IPS-18a (cell line): ENCODE measurements at regions not wholly inside any gene's neighbourhood (a gene's known extent, or its start where the extent isn't known, plus 50 kb on each side); places are given as distances from the start of the nearest gene placed in this dataset.

Experiments used
- H3K27ac ChIP-seq: one replicate; pipeline ENCODE4 v1.5.1; 2013; ENCODE audit warnings: low read length
- H3K27me3 ChIP-seq: one replicate; pipeline ENCODE4 v1.6.1; 2013; ENCODE audit warnings: mild to moderate bottlenecking, low read length; ENCODE audit not compliant: control insufficient read depth, insufficient read depth
- H3K36me3 ChIP-seq: one replicate; pipeline ENCODE4 v1.6.1; 2013; ENCODE audit warnings: low read depth, low read length; ENCODE audit not compliant: control insufficient read depth
- H3K4me1 ChIP-seq: one replicate; pipeline ENCODE4 v1.6.1; 2013; ENCODE audit warnings: low read depth, low read length; ENCODE audit not compliant: control insufficient read depth
- H3K4me3 ChIP-seq: one replicate; pipeline ENCODE4 v1.5.1; 2013; ENCODE audit warnings: low read length
- H3K9ac ChIP-seq: one replicate; pipeline ENCODE4 v1.6.1; 2013; ENCODE audit warnings: mild to moderate bottlenecking, low read length, moderate library complexity
- H3K9me3 ChIP-seq: one replicate; pipeline ENCODE4 v1.6.1; 2013; ENCODE audit warnings: low read depth, low read length; ENCODE audit not compliant: control insufficient read depth

DNA sequence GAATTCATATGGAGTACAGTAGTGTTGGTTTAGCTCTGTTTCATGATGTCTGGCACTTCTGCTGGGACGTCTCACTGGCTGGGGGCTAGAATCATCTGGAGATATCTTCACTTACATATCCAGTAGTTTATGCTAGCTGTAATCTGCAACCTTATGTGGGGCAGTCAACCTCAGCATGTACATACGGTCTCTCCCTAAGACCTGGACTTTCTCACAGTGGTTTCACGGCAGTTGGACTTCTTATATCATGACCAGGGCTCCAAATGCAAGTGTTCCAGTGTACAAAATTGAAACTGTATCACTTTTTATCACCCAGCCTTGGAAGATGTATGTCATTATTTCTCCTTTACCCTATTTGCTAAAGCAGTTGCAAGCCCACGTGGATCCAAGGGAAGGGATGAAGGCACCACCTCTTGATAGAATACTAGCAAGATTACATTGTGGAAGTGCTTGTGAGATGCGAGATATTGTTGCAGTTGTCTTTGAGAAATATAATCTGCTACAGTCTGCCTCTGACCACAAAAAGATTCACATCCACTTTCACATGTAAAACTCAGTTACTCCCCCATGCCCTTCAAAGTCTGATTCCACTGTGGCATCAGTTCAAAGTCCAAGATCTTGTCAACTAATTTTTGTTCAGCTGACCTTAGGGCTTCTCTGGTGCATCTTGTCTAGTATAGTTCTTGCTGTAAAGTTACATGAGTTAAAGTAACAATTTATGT lies 316.6 kb upstream of the NCAM1 start:
- Histone ChIP-seq H3K4me1 (no peaks in the 10 kb centered on the region), H3K4me3 (no peak overlapping the region), H3K36me3 (no peaks in the 10 kb centered on the region), H3K27ac (no peak overlapping the region), H3K27me3 (no peaks in the 10 kb centered on the region), H3K9ac (no peak overlapping the region), H3K9me3 (peaks cover 5% of the 10 kb centered on the region)

GRCh38 chr11:112649856-112650255 lies 311.4 kb upstream of the NCAM1 start:
- Histone ChIP-seq H3K27ac (no peak overlapping the region), H3K27me3 (no peaks in the 10 kb centered on the region), H3K9ac (no peak overlapping the region), H3K4me3 (no peak overlapping the region), H3K9me3 (no peaks in the 10 kb centered on the region), H3K36me3 (no peaks in the 10 kb centered on the region), H3K4me1 (peaks cover 7% of the 10 kb centered on the region)

- Histone ChIP-seq H3K4me3 (no peak overlapping the region), H3K27ac (no peak overlapping the region), H3K36me3 (no peaks in the 10 kb centered on the region), H3K9ac (no peak overlapping the region), H3K9me3 (no peaks in the 10 kb centered on the region), H3K4me1 (peaks cover 7% of the 10 kb centered on the region), H3K27me3 (no peaks in the 10 kb centered on the region)
Observed at GRCh38 chr11:112650527-112650926, 310.7 kb upstream of the NCAM1 start.

DNA sequence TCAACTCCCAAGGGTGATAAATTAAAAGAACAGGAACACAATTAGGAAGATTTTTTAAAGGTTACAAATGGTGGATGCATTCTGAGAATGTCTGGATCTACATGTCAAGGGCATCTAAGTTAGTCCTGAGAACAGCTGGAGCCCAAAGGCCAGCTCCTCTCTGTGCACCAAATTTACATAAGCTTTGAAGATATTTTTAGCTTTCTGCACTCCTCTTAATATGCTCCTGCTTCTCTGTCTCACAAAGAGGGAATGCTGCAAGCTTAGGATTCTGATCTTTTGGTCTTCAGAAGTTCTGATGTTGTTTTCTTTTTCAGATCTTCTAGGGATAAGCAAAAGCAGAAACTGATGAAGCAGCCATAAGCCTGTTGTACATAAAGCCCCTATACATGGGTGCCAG lies 309.8 kb upstream of the NCAM1 start:
- no peak overlapping the region for H3K4me3 ChIP-seq
- peaks cover 7% of the 10 kb centered on the region for H3K4me1 ChIP-seq
- no peaks in the 10 kb centered on the region for H3K9me3 ChIP-seq
- no peak overlapping the region for H3K27ac ChIP-seq
- no peak overlapping the region for H3K9ac ChIP-seq
- H3K27me3 ChIP-seq: no peaks in the 10 kb centered on the region
- no peaks in the 10 kb centered on the region for H3K36me3 ChIP-seq

GRCh38 chr11:112652786-112653390 lies 308.3 kb upstream of the NCAM1 start:
- Histone ChIP-seq H3K27ac (no peak overlapping the region), H3K4me3 (no peak overlapping the region), H3K27me3 (no peaks in the 10 kb centered on the region), H3K9ac (no peak overlapping the region), H3K4me1 (peaks cover 7% of the 10 kb centered on the region), H3K9me3 (no peaks in the 10 kb centered on the region), H3K36me3 (no peaks in the 10 kb centered on the region)

DNA sequence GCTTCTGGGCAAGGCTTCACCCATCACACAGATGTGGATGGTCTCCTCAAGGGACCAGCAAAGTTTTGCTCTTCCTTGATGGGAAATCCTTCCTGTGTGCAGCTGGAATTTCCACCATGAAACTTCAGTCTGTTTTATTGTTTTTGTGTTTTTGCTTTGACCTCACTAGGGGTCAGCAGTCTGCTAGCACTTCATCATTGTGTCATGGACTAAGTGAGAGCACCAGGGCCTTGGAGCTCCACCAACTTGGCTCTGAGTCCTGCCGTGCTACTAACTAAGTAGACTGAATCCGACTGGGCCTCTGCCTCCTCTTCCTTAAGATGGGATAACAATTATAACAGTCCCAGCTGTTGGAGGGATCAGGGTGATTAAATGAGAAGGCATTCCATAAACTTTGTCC lies 305.8 kb upstream of the NCAM1 start:
- Histone ChIP-seq H3K36me3 (no peaks in the 10 kb centered on the region), H3K27ac (no peak overlapping the region), H3K9ac (no peak overlapping the region), H3K9me3 (no peaks in the 10 kb centered on the region), H3K4me1 (peaks cover 7% of the 10 kb centered on the region), H3K27me3 (no peaks in the 10 kb centered on the region), H3K4me3 (no peak overlapping the region)

DNA sequence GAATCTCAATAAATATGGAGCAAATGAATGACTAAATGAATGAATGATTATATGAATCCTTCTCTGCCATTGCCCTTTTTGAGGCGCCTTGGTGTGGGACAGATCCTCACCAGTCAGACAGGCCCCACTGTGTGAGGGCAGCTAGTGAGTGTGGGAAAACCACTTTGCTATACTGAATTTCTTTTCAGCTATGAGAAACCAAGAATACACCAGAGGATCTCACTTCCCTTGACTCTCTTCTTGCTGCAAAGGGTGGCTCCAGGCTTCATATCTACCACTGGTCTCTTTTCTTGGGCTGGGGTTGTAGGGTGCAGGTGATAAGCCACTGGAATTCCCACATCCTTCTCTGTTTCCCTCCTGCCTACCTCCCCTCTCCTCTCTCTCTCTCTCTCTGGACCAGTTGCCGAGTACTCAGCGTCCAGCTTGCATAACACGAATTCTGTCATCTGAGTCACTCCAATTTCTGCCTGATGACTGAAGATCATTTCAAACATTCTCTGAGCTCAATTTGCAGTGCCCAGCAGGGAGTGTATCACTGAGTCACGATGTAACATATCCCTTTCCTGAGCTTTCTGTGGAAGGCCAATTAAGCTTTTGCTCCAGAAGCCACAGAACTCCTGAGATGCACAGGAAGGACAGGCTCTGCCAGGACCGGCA lies 304.3 kb upstream of the NCAM1 start:
- Histone ChIP-seq H3K4me1 (no peaks in the 10 kb centered on the region), H3K36me3 (no peaks in the 10 kb centered on the region), H3K27ac (no peak overlapping the region), H3K27me3 (no peaks in the 10 kb centered on the region), H3K9ac (no peak overlapping the region), H3K4me3 (no peak overlapping the region), H3K9me3 (no peaks in the 10 kb centered on the region)

DNA sequence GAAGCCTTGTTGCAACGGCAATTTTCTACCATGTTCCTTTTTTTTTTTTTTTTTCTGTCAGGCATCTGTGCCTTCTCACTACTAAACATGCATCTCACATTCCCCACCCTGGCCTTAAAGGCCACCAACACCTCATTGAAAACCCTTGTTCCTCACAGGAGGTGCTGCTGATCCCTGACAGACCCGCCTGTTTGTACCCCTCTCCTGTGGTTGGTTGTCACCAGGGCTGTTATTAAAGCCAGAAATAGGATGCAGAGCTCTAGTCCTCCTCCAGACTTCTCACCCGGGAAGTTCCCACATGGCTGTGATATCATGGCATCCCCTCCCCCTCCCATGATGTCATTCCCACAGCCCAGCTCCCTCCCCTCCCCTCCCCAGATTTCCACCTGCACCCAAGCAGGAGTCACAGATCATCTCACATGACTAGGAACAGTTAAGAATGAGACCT lies 302.8 kb upstream of the NCAM1 start:
- no peak overlapping the region for H3K9ac ChIP-seq
- no peak overlapping the region for H3K27ac ChIP-seq
- H3K4me3 ChIP-seq: no peak overlapping the region
- no peaks in the 10 kb centered on the region for H3K36me3 ChIP-seq
- H3K27me3 ChIP-seq: no peaks in the 10 kb centered on the region
- no peaks in the 10 kb centered on the region for H3K4me1 ChIP-seq
- no peaks in the 10 kb centered on the region for H3K9me3 ChIP-seq

- no peak overlapping the region for H3K9ac ChIP-seq
- H3K4me1 ChIP-seq: no peaks in the 10 kb centered on the region
- no peak overlapping the region for H3K4me3 ChIP-seq
- H3K27ac ChIP-seq: no peak overlapping the region
- H3K27me3 ChIP-seq: no peaks in the 10 kb centered on the region
- H3K36me3 ChIP-seq: no peaks in the 10 kb centered on the region
- H3K9me3 ChIP-seq: no peaks in the 10 kb centered on the region
Observed at GRCh38 chr11:112661146-112661545, 300.1 kb upstream of the NCAM1 start.

- Histone ChIP-seq H3K27ac (no peak overlapping the region), H3K36me3 (no peaks in the 10 kb centered on the region)
Observed at GRCh38 chr11:112661571-112661970, 299.6 kb upstream of the NCAM1 start.

DNA sequence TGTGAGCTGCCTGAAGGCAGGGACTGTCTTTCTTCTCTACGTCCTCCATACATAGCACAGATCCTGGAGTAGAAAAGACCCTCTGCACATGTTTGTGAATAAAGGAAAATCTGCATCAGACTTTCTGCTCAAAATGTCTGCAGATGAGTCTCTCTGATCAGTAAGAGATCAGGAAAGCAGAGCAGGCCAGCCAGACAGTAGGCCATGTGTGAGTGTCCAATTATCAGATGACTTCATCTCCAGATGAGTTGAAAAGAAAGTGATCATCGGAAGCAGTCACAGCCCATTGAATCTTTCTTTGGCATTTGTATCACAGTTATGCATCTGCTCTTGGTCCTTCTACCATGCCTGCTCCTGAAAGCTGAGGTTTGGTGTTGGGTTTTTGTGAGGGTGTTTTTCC lies 298.7 kb upstream of the NCAM1 start:
- Histone ChIP-seq H3K36me3 (no peaks in the 10 kb centered on the region), H3K27ac (no peak overlapping the region), H3K9ac (no peak overlapping the region), H3K9me3 (no peaks in the 10 kb centered on the region), H3K4me1 (no peaks in the 10 kb centered on the region), H3K27me3 (no peaks in the 10 kb centered on the region), H3K4me3 (no peak overlapping the region)

More at GRCh38 chr11:112661571-112661970, 299.6 kb upstream of the NCAM1 start:
- Histone ChIP-seq H3K4me1 (no peaks in the 10 kb centered on the region), H3K4me3 (no peak overlapping the region), H3K9ac (no peak overlapping the region), H3K27me3 (no peaks in the 10 kb centered on the region), H3K9me3 (no peaks in the 10 kb centered on the region)
